GM18499 (cell line): ENCODE measurements at regions not wholly inside any gene's neighbourhood (a gene's known extent, or its start where the extent isn't known, plus 50 kb on each side); places are given as distances from the start of the nearest gene placed in this dataset.
"Not testable (repeated sequence)": the region's sequence is repeated elsewhere in the genome, so short reads cannot be mapped to it uniquely, and the experiment has no call there.

Experiments used
- ATAC-seq: cut with Tn5 transposase; IDR thresholded peaks from one replicate; pipeline ENCODE4 v1.9.1; 2021; ENCODE audit warnings: moderate number of reproducible peaks; ENCODE audit not compliant: insufficient read depth, unreplicated experiment

GRCh38 chr6:66508433-66508832 is 801.4 kb upstream of the EYS start:
- ATAC-seq = no peak

DNA sequence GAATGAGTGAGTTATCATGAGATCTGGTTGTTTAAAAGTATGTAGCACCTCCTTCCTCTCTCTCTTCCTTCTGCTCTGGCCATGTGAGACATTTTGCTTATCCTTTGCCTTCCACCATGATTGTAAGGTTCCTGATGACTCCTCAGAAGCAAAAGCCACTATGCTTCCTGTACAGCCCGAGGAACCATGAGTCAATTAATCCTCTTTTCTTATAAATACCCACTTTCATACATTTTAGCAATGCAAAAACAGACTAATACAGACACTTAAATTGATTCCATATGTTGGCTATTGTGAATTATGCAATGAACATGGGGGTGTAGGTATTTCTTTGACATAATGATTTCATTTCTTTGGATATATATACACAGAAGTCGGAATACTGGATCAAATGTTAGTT is 792.8 kb upstream of the EYS start:
- ATAC-seq = no peak

- no peak for ATAC-seq
Measured at GRCh38 chr6:66496659-66497058, 789.6 kb upstream of the EYS start.

GRCh38 chr6:66494643-66495042 is 787.6 kb upstream of the EYS start:
- not testable (repeated sequence) for ATAC-seq

GRCh38 chr6:66489269-66489987 is 782.4 kb upstream of the EYS start:
- ATAC-seq = no peak

GRCh38 chr6:66481216-66481615 is 774.2 kb upstream of the EYS start:
- no peak for ATAC-seq

DNA sequence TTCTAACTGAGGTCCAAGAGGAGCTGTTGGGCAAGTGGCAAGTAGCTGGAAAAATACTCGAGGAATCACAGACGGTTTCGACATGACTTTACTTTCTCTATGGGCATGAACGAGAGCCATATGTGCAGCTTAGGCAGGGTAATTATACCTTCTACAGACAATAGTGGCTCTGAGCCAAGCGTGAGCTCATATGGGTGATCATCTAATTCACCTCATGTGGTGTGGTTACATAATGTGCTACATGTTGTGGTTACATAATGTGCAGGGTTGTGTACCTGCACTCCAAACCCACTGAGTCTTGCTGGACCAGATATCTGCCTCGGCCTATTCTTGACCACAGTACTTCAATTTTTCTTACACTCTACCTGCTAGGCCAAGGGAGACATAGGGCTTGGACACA is 771.7 kb upstream of the EYS start:
- no peak for ATAC-seq

DNA sequence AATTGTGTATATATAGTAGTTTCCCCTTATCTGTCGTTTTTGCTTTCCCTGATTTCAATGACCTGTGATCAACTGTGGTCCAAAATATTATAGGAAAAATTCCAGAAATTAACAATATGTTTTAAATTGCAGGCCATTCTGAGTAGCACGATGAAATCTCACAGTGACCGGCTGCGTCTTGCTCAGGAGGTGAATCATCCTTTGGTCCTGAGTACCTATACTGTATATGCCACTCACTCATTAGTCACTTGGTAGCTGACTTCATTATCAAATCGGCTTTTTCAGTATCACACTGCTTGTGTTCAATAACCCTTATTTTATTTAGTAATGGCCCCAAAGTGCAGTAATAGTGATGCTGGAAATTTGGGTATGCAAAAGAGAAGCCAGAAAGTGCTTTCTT is 728.3 kb upstream of the EYS start:
- no peak for ATAC-seq

DNA sequence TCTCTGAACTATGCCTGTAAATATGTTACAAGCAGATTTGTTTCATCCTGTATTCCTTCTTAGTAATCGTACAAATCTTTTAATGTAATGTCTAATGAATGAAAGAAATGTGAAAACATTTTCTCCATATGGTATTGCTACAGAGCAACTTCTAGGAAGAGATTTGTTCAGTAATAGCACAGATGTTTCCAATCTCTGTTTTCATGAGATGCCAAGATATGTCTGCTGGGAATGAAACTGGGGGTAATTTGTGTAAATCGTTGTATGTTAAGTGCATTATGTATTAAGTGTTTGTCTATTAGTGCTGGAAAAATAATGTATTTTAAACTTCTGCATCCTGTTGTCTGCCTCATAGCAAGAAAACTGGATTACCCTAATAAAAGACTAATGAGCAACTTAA is 722.2 kb upstream of the EYS start:
- no peak for ATAC-seq

GRCh38 chr6:66423047-66423446 is 716.0 kb upstream of the EYS start:
- no peak for ATAC-seq

DNA sequence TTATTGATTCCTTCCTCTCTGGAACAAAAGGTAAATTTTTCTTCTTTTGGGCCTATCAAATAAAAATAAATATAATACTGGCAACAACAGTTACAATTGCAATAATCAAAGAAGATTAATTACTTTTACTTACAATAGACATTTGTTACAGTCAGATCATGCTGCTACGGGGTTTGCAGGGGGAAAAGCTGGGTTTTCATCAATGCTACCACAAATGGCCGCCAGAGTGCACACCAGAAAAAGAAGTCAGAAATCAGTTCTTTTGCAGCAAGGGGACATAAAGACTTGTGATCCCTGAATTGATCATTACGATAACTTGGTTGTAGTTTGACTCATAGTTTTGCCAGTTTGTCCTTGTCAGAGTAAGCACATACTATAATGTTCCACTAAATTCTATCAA is 714.5 kb upstream of the EYS start:
- no peak for ATAC-seq

GRCh38 chr6:66418906-66419305 is 711.9 kb upstream of the EYS start:
- ATAC-seq = no peak

DNA sequence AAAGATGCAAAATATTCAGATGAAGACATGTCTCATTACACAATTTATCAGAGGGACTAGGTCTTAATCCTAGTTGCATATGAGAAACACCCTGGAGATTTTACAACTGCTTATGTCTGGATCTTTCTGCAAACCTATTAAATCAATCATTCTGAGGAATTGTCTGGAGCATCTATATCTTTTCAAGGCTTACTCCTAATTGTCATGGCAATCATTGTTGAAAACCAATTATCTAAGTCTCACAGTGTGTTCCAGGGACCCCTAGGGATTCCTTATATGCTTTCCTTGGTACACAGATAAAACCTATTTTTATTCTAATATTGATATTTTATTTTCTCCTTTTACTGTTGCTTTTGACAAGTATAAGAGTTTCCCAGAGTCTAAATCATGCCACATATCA is 696.9 kb upstream of the EYS start:
- no peak for ATAC-seq

- no peak for ATAC-seq
Measured at GRCh38 chr6:66402873-66403272, 695.8 kb upstream of the EYS start.

- ATAC-seq = no peak
Measured at GRCh38 chr6:66396549-66396948, 689.5 kb upstream of the EYS start.

DNA sequence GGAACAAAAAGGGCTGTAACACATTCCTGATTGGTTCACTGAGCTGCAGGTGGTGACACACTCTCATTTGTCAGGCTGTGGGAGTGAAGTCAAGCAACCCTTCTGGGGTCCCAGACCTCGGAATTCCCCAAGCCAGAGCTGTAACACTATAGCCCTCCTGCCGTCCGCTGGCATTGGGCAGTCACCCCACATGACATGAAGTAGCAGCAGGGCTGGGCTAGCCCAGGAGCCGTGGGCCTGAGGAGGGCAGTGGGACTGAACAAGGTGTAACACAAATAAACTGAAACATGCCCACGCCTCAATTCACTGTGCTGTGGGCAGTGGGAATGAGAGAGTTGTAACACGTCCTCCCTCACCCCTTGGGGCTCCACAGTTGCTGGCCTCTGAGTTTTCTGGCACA is 689.1 kb upstream of the EYS start:
- ATAC-seq = no peak

DNA sequence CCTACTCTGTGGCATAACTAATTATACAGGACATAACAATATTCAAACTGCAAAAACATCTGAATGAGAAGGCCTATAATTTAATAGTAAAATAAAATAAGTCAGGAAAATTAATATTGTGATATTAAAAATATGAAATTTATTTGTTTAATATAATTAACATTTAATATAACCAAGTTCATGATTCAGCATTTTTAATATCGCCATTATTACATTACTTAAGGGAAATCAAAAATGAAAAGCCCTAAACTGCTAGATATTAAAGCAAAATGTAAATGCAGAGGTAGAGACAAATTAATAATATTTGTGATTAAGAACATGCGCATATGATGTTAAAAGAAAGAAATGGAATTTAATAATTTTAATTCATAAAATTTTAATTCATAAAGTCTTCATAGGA is 683.4 kb upstream of the EYS start:
- ATAC-seq = no peak

- no peak for ATAC-seq
Measured at GRCh38 chr6:66376001-66376400, 669.0 kb upstream of the EYS start.

DNA sequence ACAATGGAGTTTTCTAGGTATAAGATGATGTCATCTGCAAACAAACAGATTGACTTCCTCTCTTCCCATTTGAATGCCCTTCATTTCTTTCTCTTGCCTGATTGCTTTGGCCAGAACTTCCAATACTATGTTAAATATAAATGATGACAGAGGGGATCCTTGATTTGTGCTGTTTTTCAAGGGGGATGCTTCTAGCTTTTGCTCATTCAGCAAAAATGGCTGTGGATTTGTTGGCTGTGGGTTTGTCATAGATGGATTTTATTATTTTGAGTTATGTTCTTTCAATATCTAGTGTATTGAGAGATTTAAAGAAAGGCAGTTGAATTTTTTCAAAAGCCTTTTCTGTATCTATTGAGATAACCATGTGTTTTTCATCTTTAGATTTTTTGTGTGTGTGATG is 662.4 kb upstream of the EYS start:
- no peak for ATAC-seq

- no peak for ATAC-seq
Measured at GRCh38 chr6:66362888-66363287, 655.9 kb upstream of the EYS start.

- ATAC-seq = no peak
Measured at GRCh38 chr6:66361886-66362285, 654.9 kb upstream of the EYS start.

DNA sequence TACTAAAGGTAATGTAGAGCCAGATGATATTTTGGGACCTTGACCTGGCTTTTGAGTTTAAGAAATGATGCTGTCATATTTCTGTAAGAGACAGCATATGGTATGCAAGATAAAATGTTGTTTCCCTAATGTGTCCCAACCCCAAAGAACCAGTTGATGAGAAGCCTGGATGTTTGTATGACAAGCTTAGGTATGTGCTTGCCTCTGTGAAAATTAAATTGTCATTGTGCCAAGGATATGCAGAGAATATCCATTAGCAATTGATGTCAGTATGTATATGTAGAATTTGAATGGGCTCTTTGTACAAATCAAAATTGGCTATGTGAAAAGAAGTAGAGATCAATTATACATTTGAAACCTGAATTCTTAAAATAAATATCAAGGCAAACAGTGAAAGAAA is 650.8 kb upstream of the EYS start:
- no peak for ATAC-seq

DNA sequence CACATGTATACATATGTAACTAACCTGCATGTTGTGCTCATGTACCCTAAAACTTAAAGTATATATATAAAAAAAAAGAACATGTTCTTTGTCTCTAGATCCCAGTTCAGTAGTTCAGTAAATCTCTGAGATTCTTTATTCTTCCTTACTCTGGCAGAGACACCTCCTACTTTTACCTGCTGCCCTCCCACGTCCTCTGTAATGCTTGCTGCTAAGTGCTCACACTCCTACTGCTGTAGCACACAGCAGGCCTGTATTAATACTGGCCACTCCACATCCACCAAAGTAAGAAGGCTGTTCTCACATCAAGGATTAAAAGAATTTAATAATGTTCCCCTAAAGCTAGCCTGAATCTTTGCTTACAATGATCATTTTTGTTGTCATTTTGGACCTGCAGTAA is 648.4 kb upstream of the EYS start:
- no peak for ATAC-seq
